Effector CD4-positive, alpha-beta T cell (primary cell): ENCODE measurements at regions not wholly inside any gene's neighbourhood (a gene's known extent, or its start where the extent isn't known, plus 50 kb on each side); places are given as distances from the start of the nearest gene placed in this dataset.
"Not testable (repeated sequence)": the region's sequence is repeated elsewhere in the genome, so short reads cannot be mapped to it uniquely, and the experiment has no call there.

Experiments used
- DNase-seq: peaks from one replicate; pipeline ENCODE4 v3.0.0-alpha.2; 2020

DNA sequence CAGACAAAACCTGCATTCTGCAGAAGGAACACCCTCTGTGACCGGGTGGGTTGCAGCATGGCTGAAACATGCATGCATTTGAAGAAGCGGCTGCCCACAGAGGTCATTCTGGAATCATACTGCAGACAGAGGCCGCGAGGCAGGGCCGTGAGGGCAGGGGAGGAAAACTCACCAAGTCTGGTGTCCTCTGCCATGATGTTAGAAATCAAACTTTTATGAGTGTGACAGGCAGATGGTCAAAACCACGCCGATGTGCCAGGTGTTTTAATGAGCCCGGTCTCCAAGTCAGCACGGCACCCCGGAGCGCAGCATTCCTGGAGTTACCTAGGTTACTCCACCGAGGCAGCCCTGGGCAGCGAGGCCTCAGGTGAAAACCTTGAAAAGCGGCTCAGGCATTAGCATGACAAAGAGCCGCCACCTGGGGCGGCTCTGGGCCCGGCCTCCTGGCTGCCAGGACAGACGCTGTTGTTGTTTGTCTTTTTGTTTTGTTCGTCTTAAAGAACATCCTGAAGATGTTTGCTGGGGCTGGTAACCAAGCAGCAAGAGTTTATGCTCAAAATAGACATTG is 255.6 kb downstream of the ERMARD start:
- no peak for DNase-seq

DNA sequence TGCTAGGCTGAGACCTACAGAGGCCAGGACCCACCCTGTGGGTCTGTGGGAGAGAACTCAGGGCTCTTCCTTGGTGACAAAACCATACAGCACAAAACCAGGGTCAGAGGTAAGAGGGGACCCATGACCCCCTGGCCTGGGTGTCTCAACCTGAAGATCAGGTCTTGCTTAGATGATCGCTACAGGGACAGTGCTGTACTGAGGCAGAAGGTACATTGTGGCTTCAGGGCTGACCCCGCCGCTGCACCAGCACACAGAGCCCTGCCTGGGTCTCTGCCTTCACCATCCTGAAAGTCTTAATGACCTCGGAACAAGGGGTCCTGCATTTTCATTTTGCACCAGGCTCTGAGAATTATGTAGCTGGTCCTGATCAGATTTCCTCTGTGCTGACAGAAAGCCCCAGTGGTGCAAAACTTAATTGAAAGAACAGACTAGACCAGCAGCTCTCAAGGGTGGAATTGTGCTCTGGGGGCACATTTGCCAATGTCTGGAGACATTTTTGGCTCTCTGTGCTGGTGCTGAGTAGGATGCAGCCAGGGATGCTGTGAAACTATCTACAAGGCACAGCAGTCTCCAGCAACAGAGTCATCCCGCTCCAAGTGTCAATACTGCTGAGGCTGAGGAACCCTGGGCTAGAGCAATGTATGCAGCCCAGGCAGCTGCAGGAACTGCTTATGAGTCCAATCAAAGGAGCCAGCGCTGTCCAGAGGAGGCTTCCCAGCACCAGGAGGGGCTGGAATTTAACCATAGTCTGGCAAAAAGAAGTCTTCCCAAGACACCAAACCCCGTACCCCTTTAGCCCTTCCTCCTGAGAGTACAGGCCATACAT is 254.9 kb downstream of the ERMARD start:
- DNase-seq: no peak

DNA sequence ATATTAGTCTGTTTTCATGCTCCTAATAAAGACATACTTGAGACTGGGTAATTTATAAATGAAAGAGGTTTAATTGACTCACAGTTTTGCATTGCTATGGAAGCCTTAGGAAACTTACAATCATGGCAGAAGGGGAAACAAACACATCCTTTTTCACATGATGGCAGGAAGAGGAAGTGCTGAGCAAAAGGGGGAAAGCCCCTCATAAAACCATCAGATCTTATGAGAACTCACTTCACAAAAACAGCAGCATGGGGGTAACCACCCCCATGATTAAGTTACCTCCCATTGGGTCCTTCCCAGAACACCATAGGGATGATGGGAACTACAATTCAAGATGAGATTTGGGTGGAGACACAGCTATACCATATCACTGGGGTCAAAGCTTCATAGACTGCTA is 254.2 kb downstream of the ERMARD start:
- no peak for DNase-seq

DNA sequence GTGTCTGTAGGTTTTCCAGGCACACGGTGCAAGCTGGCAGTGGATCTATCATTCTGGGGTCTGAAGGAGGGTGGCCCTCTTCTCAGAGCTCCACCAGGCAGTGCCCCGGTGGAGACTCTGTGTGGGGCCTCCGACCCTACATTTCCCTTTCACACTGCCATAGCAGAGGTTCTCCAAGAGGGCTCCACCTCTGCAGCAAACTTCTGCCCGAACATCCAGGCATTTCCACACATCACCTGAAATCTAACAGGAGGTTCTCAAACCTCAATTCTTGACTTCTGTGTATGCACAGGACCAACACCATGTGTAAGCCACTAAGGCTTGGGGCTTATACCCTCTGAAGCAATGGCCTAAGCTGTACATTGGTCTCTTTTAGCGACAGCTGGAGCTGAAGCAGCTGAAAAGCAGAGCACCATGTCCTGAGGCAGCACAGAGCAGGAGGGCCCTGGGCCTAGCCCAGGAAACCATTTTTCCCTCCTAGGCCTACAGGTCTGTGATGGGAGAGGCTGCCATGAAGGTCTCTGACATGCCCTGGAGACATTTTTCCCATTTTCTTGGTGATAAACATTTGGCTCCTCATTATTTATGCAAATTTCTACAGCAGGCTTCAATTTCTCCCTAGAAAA is 253.3 kb downstream of the ERMARD start:
- DNase-seq: no peak

- DNase-seq: no peak
Measured at GRCh38 chr6:170003451-170004160, 252.2 kb downstream of the ERMARD start.

GRCh38 chr6:170003027-170003426 is 251.6 kb downstream of the ERMARD start:
- DNase-seq: no peak

- DNase-seq: not testable (repeated sequence)
Measured at GRCh38 chr6:170001782-170002181, 250.4 kb downstream of the ERMARD start.

- DNase-seq: no peak
Measured at GRCh38 chr6:170000071-170000843, 248.8 kb downstream of the ERMARD start.

- no peak for DNase-seq
Measured at GRCh38 chr6:169999367-169999766, 247.9 kb downstream of the ERMARD start.

GRCh38 chr6:169998457-169998856 is 247.0 kb downstream of the ERMARD start:
- DNase-seq: no peak

DNA sequence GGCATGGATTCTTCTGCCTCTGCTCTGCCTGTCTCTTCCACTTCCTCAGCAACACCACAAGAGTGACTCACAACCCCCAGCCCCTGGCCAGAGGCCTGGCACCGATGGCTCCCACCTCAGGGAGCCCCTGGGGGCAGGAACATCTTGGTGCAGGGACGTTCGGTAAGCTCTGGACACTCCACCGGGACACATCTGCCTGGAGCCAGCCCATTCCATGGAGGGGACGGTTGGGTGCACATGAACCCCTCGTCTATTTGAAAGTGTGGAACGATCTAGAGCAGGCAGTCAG is 246.5 kb downstream of the ERMARD start:
- no peak for DNase-seq

- DNase-seq: no peak
Measured at GRCh38 chr6:169997187-169997929, 245.9 kb downstream of the ERMARD start.

GRCh38 chr6:169996378-169997051 is 245.1 kb downstream of the ERMARD start:
- DNase-seq: no peak

DNA sequence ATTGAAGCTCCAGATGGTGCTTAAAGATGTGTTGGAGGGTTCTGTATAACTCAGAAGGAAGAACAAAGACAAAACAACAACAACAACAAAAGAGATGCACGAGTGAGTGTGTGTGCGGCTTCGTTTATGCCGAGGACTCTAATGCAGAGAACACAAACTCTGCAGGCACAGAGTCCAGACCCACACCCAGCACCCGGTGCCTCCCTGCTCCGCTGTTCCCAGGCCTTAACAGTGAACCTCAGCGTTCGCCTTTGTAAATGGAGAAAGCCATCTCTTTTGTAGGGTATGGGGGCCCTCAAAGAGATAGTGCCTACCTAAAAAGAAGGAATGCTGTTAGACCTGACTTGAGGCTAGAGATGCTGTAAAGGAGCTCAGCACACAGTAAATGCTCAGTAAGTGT is 243.3 kb downstream of the ERMARD start:
- no peak for DNase-seq

- no peak for DNase-seq
Measured at GRCh38 chr6:169993861-169994481, 242.5 kb downstream of the ERMARD start.

GRCh38 chr6:169991913-169992312 is 240.5 kb downstream of the ERMARD start:
- no peak for DNase-seq

GRCh38 chr6:169991031-169991390 is 239.6 kb downstream of the ERMARD start:
- no peak for DNase-seq

DNA sequence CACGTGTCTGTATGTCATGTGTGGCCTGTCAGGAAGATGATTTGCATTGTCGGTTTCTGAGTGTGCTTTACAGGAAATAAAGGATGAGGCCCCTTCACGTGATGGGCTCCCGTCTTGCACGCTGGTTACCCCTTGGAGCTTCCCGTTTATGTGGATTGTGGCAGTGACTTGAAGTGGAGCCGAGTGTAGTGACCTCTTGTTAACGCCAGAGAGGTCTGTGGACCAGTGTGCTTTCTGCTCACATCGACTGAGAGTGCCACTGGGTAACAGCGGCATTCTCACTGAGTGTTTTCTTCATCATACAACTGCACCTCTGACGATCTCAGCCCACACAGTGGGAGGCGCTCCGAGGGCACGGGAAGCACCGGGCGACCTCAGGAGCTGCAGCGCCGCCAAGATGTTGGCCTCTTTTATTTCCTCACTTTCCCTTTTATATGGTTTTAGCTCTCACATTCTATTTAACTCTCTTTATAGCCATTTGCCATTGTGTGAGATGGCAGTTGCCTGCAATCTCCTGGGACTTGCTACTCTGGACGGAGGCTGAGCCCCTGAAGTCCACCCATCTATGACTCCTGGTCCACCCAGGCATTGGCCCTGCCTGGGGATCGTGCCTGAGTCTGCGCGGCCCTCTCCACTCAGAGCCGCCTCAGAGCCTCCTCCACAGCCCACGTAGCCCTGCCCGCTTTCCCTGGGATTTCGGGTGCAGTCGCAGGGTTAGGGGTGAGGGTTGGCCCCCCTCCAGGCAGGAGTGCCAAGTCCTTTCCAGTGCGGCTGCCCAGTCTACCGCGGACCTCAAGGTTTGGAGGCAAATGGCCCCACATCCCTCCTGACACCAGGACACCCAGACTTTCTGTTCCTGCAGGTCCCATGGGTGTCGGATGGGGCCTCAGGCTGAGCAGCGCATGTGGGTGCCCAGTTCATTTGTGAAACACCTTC is 238.9 kb downstream of the ERMARD start:
- no peak for DNase-seq

DNA sequence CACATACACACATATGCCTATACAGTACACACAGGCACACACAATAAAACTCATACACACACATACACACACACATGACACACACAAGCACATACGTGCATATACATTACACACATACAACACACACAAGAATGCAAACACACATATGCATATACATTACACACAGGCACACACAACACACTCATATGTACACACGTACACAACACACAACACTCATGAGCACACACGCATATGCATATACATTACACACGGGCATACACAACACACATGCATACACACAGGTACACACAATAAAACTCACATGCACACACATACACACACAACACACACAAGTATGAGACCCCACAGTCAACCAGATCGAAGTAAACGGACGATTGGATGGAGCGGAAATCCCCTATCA is 238.2 kb downstream of the ERMARD start:
- no peak for DNase-seq
